Astrocyte (in vitro differentiated cells and primary cell): ENCODE measurements at regions not wholly inside any gene's neighbourhood (a gene's known extent, or its start where the extent isn't known, plus 50 kb on each side); places are given as distances from the start of the nearest gene placed in this dataset.

Experiments used
- DNase-seq: peaks from one replicate; pipeline ENCODE4 v3.0.0-alpha.2; 2010; ENCODE audit warnings: low read depth
- FAIRE-seq: peaks from 2 replicates; lab custom pipeline; 2011; peaks lifted over from hg19 to GRCh38; lab: Jason Lieb, UNC
- H2AFZ ChIP-seq: 2 replicates; pipeline ENCODE4 v1.6.0; 2012; ENCODE audit warnings: low read depth, low read length, inconsistent platforms
- H3K27ac ChIP-seq: 2 replicates; pipeline ENCODE4 v1.5.1; 2011; ENCODE audit warnings: low read depth, low read length, inconsistent platforms
- H3K27me3 ChIP-seq: 2 replicates; pipeline ENCODE4 v1.6.0; 2011; ENCODE audit warnings: low read length, inconsistent platforms; ENCODE audit not compliant: insufficient read depth
- H3K36me3 ChIP-seq: 2 replicates; pipeline ENCODE4 v1.5.1; 2011; ENCODE audit warnings: low read length, inconsistent platforms; ENCODE audit not compliant: insufficient read depth
- H3K4me1 ChIP-seq: 2 replicates; pipeline ENCODE4 v1.5.1; 2011; ENCODE audit warnings: low read length, inconsistent platforms; ENCODE audit not compliant: insufficient read depth
- H3K4me2 ChIP-seq: 2 replicates; pipeline ENCODE4 v1.6.0; 2012; ENCODE audit warnings: low read length, inconsistent platforms
- H3K4me3 ChIP-seq: 2 replicates; pipeline ENCODE4 v1.5.1; 2011; ENCODE audit warnings: low read depth, mild to moderate bottlenecking, low read length, inconsistent platforms; ENCODE audit not compliant: insufficient read depth
- H3K79me2 ChIP-seq: 2 replicates; pipeline ENCODE4 v1.6.0; 2012; ENCODE audit warnings: mild to moderate bottlenecking, low read length, inconsistent platforms; ENCODE audit not compliant: insufficient read depth
- H3K9ac ChIP-seq: 2 replicates; pipeline ENCODE4 v1.6.0; 2012; ENCODE audit warnings: mild to moderate bottlenecking, low read length, inconsistent platforms
- H3K9me3 ChIP-seq: 2 replicates; pipeline ENCODE4 v1.5.1; 2012; ENCODE audit warnings: low read depth, mild to moderate bottlenecking, low read length, inconsistent platforms; ENCODE audit not compliant: insufficient read depth
- H4K20me1 ChIP-seq: 2 replicates; pipeline ENCODE4 v1.6.0; 2012; ENCODE audit warnings: low read length, inconsistent platforms; ENCODE audit not compliant: insufficient read depth
- H3K27ac Mint-ChIP-seq: one replicate; pipeline ENCODE4 v1.8.0; 2021; ENCODE audit warnings: mild to moderate bottlenecking, mixed read lengths; ENCODE audit not compliant: unreplicated experiment
- H3K27me3 Mint-ChIP-seq: one replicate; pipeline ENCODE4 v1.8.0; 2021; ENCODE audit warnings: low read depth, mixed read lengths; ENCODE audit not compliant: unreplicated experiment
- H3K36me3 Mint-ChIP-seq: one replicate; pipeline ENCODE4 v1.8.0; 2021; ENCODE audit warnings: low read depth, mixed read lengths; ENCODE audit not compliant: unreplicated experiment
- H3K4me1 Mint-ChIP-seq: one replicate; pipeline ENCODE4 v1.8.0; 2021; ENCODE audit warnings: low read depth, mixed read lengths; ENCODE audit not compliant: unreplicated experiment
- H3K4me3 Mint-ChIP-seq: one replicate; pipeline ENCODE4 v1.8.0; 2021; ENCODE audit warnings: mild to moderate bottlenecking, moderate library complexity, mixed read lengths; ENCODE audit not compliant: unreplicated experiment
- H3K9me3 Mint-ChIP-seq: one replicate; pipeline ENCODE4 v1.8.0; 2021; ENCODE audit warnings: mild to moderate bottlenecking, mixed read lengths; ENCODE audit not compliant: unreplicated experiment
- EZH2 ChIP-seq: IDR thresholded peaks from 2 replicates; pipeline ENCODE4 v1.6.1; 2012; ENCODE audit warnings: mild to moderate bottlenecking, low read length, inconsistent platforms; ENCODE audit not compliant: insufficient read depth
- TF ChIP-seq, protein P1 (sequence below): IDR thresholded peaks from 2 replicates; pipeline ENCODE4 v1.5.1; 2011; ENCODE audit warnings: low read depth, mild to moderate bottlenecking, inconsistent platforms, low read length, moderate library complexity; ENCODE audit not compliant: insufficient read depth

DNA sequence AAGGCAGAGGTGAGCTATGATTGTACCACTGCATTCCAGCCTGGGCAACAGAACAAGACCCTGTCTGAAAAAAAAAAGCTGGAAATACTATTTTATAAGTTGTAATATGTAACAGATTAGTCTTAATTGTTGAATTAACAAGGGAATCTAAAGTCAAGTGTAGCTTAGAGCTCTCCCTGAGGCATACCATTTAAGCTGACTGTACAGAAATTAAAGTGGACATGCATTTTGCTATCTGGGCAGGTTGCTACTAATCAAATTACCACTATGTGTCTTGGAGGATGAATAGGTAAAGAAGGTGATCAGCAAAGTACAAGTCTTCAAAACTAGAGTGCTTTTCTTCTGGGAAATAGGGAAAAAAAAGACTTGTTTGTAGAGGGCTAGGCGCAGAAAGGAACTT, 205.3 kb upstream of the JADE1 start:
- Histone ChIP-seq H3K9me3 (no peaks in the 10 kb centered on the region), H3K36me3 (no peaks in the 10 kb centered on the region), H3K9ac (no peak overlapping the region), H3K4me3 (no peak overlapping the region), H3K27me3 (no peaks in the 10 kb centered on the region), H3K4me2 (no peak overlapping the region), H4K20me1 (no peaks in the 10 kb centered on the region), H3K4me1 (peaks cover 37% of the 10 kb centered on the region), H3K79me2 (no peaks in the 10 kb centered on the region), H2AFZ (no peak overlapping the region), H3K27ac (no peak overlapping the region)
- DNase-seq (no peak), FAIRE-seq (no peak)
- H3K27me3 Mint-ChIP-seq = no peaks in the 10 kb centered on the region
- no peaks in the 10 kb centered on the region for H3K36me3 Mint-ChIP-seq
- no peaks in the 10 kb centered on the region for H3K9me3 Mint-ChIP-seq
- H3K27ac Mint-ChIP-seq = no peak overlapping the region
- no peak overlapping the region for H3K4me3 Mint-ChIP-seq
- H3K4me1 Mint-ChIP-seq = peaks cover 39% of the 10 kb centered on the region
- TF ChIP-seq, protein P1, sequence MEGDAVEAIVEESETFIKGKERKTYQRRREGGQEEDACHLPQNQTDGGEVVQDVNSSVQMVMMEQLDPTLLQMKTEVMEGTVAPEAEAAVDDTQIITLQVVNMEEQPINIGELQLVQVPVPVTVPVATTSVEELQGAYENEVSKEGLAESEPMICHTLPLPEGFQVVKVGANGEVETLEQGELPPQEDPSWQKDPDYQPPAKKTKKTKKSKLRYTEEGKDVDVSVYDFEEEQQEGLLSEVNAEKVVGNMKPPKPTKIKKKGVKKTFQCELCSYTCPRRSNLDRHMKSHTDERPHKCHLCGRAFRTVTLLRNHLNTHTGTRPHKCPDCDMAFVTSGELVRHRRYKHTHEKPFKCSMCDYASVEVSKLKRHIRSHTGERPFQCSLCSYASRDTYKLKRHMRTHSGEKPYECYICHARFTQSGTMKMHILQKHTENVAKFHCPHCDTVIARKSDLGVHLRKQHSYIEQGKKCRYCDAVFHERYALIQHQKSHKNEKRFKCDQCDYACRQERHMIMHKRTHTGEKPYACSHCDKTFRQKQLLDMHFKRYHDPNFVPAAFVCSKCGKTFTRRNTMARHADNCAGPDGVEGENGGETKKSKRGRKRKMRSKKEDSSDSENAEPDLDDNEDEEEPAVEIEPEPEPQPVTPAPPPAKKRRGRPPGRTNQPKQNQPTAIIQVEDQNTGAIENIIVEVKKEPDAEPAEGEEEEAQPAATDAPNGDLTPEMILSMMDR = no peak
- TF ChIP-seq EZH2 = no peak

DNA sequence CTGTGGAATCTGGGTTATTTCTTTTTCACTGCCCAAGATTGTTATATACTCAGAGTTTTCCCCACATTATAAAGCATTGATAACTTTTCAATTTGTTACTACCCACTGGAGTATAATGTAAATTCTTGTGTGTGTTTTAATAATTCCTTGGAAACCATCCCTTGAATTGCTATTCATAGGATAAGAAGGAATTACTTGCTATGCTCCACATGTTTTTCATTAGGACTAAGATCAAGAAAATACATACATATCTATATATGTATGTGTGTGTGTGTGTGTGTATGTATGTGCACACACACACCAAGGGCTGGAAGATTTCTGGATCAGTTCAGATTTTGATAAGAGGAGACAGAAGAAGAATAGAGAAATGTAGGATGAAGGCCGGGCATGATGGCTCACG, 206.4 kb upstream of the JADE1 start:
- Histone ChIP-seq H3K9ac (no peak overlapping the region), H3K4me2 (no peak overlapping the region), H3K36me3 (no peaks in the 10 kb centered on the region), H3K9me3 (no peaks in the 10 kb centered on the region), H3K27ac (no peak overlapping the region), H4K20me1 (no peaks in the 10 kb centered on the region), H3K4me1 (peaks cover 37% of the 10 kb centered on the region), H2AFZ (no peak overlapping the region), H3K27me3 (no peaks in the 10 kb centered on the region), H3K79me2 (no peaks in the 10 kb centered on the region), H3K4me3 (no peak overlapping the region)
- FAIRE-seq = no peak
- TF ChIP-seq, protein P1 = no peak
- TF ChIP-seq EZH2 = no peak
- Mint-ChIP-seq H3K4me3 (no peak overlapping the region), H3K4me1 (peaks cover 43% of the 10 kb centered on the region), H3K36me3 (no peaks in the 10 kb centered on the region), H3K27me3 (no peaks in the 10 kb centered on the region), H3K9me3 (no peaks in the 10 kb centered on the region), H3K27ac (peak overlapping the region; percentile 54)
- no peak for DNase-seq

DNA sequence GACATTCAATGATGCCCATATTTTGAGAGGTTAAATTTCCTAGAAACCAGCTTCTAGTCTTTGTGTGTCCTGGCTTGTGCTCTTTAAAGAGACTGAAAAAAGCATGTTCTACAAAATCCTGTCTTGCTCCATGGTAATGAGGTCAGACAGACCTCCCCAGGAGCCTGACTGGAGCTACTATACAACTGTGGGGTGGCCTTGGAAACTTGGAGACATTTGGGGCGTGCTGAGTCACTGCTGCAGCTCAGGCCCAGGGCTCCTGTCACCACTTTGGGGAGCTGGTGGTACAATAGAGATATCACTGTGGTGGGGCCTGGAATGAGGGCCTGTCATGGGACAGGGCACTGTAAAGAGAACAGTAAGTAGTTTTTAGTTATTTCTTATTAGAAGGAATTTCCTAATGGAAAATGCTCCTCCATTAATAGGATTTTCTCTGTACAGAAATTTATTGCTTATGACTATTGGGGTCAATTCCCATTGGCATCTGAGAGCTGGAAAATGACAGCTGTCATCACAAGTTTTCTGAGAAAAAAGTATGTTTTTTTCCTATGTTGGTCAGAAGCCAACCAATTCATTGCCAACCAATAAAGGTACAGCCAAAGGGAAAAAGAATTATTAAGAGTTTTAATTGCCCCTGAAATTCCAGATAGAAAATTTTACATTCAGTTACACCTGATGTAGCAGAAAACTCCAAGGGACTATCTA, 207.4 kb upstream of the JADE1 start:
- no peaks in the 10 kb centered on the region for H3K9me3 Mint-ChIP-seq
- Histone ChIP-seq H4K20me1 (no peaks in the 10 kb centered on the region), H3K27ac (peak overlapping the region; percentile 63), H3K4me1 (peaks cover 37% of the 10 kb centered on the region), H3K4me3 (peak overlapping the region; percentile 21), H3K36me3 (no peaks in the 10 kb centered on the region), H2AFZ (peak overlapping the region; percentile 12), H3K27me3 (no peaks in the 10 kb centered on the region), H3K4me2 (peak overlapping the region; percentile 76), H3K79me2 (no peaks in the 10 kb centered on the region), H3K9ac (peak overlapping the region; percentile 49), H3K9me3 (no peaks in the 10 kb centered on the region)
- H3K27ac Mint-ChIP-seq = peak overlapping the region; percentile 92
- no peak for TF ChIP-seq EZH2
- TF ChIP-seq, protein P1 = no peak
- H3K36me3 Mint-ChIP-seq = no peaks in the 10 kb centered on the region
- DNase-seq (peak; percentile 53), FAIRE-seq (no peak)
- H3K4me3 Mint-ChIP-seq = no peak overlapping the region
- peaks cover 43% of the 10 kb centered on the region for H3K4me1 Mint-ChIP-seq
- H3K27me3 Mint-ChIP-seq = no peaks in the 10 kb centered on the region
